HG02610 (cell line): ENCODE measurements at regions not wholly inside any gene's neighbourhood (a gene's known extent, or its start where the extent isn't known, plus 50 kb on each side); places are given as distances from the start of the nearest gene placed in this dataset.

Experiments
- ATAC-seq: cut with Tn5 transposase; IDR thresholded peaks from one replicate; pipeline ENCODE4 v1.9.1; 2021; ENCODE audit warnings: mild to moderate bottlenecking, moderate library complexity; ENCODE audit not compliant: unreplicated experiment

GRCh38 chr1:232452117-232452516, 177.8 kb downstream of the SIPA1L2 start:
- ATAC-seq, result no peak

GRCh38 chr1:232451506-232451905, 178.4 kb downstream of the SIPA1L2 start:
- ATAC-seq, result no peak

- no peak for ATAC-seq
Measured at GRCh38 chr1:232450615-232451014, 179.3 kb downstream of the SIPA1L2 start.

GRCh38 chr1:232447125-232447524, 182.8 kb downstream of the SIPA1L2 start:
- no peak for ATAC-seq

- ATAC-seq, result no peak
Measured at GRCh38 chr1:232445361-232446106, 184.4 kb downstream of the SIPA1L2 start.

- no peak for ATAC-seq
Measured at GRCh38 chr1:232443372-232443771, 186.6 kb downstream of the SIPA1L2 start.

- no peak for ATAC-seq
Measured at GRCh38 chr1:232441036-232441411, 188.9 kb downstream of the SIPA1L2 start.

GRCh38 chr1:232440325-232441035, 189.5 kb downstream of the SIPA1L2 start:
- ATAC-seq, result no peak

- no peak for ATAC-seq
Measured at GRCh38 chr1:232439011-232439410, 190.9 kb downstream of the SIPA1L2 start.

GRCh38 chr1:232438476-232438875, 191.5 kb downstream of the SIPA1L2 start:
- ATAC-seq, result no peak

- ATAC-seq, result no peak
Measured at GRCh38 chr1:232437510-232437909, 192.4 kb downstream of the SIPA1L2 start.

- ATAC-seq, result no peak
Measured at GRCh38 chr1:232435729-232436128, 194.2 kb downstream of the SIPA1L2 start.

- ATAC-seq, result no peak
Measured at GRCh38 chr1:232432313-232432712, 197.6 kb downstream of the SIPA1L2 start.

- ATAC-seq, result no peak
Measured at GRCh38 chr1:232431748-232432147, 198.2 kb downstream of the SIPA1L2 start.

- ATAC-seq, result no peak
Measured at GRCh38 chr1:232431326-232431725, 198.6 kb downstream of the SIPA1L2 start.

- ATAC-seq, result no peak
Measured at GRCh38 chr1:232430467-232430866, 199.5 kb downstream of the SIPA1L2 start.

GRCh38 chr1:232428786-232429530, 201.0 kb downstream of the SIPA1L2 start:
- no peak for ATAC-seq

GRCh38 chr1:232428036-232428645, 201.8 kb downstream of the SIPA1L2 start:
- ATAC-seq, result no peak

- ATAC-seq, result no peak
Measured at GRCh38 chr1:232426801-232427200, 203.1 kb downstream of the SIPA1L2 start.

GRCh38 chr1:232425421-232425820, 204.5 kb downstream of the SIPA1L2 start:
- ATAC-seq, result no peak

GRCh38 chr1:232423591-232423990, 206.3 kb downstream of the SIPA1L2 start:
- no peak for ATAC-seq
